HG03060 (cell line): ENCODE measurements at regions not wholly inside any gene's neighbourhood (a gene's known extent, or its start where the extent isn't known, plus 50 kb on each side); places are given as distances from the start of the nearest gene placed in this dataset.

ENCODE experiments used
- ATAC-seq: cut with Tn5 transposase; IDR thresholded peaks from one replicate; pipeline ENCODE4 v1.9.1; 2021; ENCODE audit warnings: low read depth, moderate number of reproducible peaks; ENCODE audit not compliant: unreplicated experiment

DNA sequence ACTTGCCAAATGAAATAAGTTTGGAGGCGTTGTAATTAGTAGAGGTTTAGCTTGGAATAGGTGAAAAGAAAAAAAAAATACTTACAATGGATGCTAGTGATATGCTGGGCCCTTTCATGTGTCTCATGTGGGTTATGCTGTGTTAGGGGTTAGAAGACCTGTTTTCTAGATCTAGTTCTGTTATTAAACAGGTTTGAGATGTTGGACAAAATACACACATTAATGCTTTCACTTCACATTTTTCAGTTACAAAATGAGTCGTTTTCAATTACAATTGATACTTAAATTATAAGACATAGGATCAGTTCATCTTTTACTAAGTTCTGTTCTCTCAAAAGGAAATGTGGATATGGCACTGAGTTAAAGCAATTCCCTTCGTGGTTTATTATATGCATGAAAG lies 509.8 kb downstream of the EPM2A start:
- ATAC-seq, result no peak

DNA sequence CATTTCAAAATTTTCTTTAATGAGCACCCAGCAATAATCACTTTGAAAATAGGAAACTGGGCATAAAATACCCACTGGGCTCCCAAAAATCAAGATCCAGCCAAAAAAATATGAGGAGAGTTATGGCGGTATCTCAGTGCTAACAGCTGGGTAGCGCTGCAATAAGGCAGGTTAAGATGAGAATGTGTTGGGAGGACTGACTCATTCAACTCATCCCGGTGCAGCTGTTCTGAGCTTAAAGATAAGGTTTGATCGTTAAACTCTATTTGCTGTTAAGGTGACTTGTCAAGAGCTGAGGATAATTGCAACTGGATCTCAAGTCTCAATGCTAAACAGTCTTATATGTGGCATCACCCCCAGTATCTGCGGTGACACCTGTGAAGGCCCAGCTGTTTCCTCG lies 507.7 kb downstream of the EPM2A start:
- no peak for ATAC-seq

DNA sequence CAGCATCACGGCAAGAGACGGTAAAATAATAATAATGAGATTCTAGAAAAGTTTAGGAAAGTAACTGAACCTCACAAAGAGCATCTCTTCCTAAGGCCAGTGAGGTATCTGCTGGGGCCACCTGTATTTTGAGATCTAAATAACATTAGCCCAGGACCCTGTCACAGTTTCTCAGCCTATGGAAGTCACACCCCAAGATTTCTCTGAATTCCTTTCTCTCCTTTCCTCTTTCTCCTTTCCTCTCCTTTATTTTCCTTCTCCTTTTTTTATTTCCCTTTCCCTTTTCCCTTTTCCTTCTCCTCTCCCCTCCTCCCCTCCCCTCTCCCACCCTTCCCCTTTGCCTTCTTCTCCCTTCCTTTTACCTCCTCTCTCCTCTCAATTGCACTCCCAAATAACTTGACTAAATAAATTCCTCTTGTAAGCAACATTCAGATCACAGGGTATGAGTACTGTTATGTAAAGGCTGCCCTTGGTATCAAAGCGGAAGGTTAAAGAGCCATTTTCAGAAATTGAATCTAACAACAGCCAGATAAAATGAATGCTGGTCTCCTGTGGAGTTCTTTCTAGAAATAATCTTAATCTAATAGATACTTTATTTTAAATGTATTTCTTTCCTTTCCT lies 506.2 kb downstream of the EPM2A start:
- ATAC-seq, result no peak

DNA sequence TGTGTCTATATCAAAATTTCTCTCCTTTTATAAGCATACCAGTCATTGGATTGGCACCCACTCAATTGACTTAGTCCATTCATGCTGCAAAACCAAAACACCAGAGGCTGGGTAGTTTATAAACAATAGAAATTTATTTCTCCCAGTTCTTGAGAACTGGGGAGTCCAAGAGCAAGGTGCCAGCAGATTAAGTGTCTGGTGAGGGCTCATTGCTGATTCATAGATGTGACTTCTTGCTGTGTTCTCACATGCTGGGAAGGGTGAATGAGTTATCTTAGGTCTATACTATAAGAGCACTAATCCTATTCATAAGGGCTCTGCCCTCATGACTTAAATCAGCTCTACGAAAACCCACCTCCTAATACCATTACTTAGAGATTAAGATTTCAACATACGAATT lies 501.4 kb downstream of the EPM2A start:
- ATAC-seq, result no peak

GRCh38 chr6:145235207-145235606 lies 500.1 kb downstream of the EPM2A start:
- ATAC-seq, result no peak

GRCh38 chr6:145238787-145239186 lies 496.5 kb downstream of the EPM2A start:
- ATAC-seq, result no peak

GRCh38 chr6:145241039-145241438 lies 494.3 kb downstream of the EPM2A start:
- ATAC-seq, result no peak

DNA sequence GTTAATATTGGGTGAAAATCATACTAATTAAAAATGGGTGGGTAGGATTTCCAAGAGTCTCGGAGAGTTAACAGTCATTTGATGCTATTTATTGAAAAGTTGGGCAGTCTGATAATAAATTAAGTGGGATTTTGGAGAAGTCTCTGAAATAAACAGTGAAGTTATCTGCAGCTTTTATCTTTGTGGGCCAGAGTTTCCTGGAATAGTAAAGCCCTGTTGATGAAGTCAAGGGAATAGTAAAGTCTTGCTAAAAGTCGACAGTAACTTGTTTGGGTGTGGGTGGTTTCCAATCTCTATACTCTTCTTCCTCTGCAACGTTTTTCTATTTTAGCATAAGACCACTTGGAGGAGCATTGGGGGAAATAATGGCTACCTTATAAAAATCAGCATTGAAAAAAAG lies 493.6 kb downstream of the EPM2A start:
- no peak for ATAC-seq

- ATAC-seq, result no peak
These were observed 490.8 kb downstream of the EPM2A start for GRCh38 chr6:145244349-145245100.

DNA sequence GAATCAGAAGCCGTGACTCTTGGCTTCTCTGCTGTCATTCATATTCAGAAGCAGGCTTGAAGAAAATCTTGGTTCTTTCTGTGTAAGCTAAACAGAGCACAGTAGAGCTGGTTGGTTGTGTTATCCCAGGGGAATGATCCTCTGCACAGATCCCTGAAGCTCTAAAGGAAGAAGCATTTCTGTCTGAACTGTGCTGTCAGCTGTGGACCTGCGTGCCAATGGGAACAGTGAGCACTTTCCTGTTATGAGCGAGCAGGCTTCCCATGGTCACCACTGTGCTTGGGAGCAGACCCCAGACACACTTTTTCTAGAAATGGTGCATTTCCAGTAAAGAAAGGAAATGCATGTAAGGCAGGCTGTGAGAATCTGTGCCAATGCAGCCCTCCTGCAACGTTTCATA lies 490.2 kb downstream of the EPM2A start:
- no peak for ATAC-seq

DNA sequence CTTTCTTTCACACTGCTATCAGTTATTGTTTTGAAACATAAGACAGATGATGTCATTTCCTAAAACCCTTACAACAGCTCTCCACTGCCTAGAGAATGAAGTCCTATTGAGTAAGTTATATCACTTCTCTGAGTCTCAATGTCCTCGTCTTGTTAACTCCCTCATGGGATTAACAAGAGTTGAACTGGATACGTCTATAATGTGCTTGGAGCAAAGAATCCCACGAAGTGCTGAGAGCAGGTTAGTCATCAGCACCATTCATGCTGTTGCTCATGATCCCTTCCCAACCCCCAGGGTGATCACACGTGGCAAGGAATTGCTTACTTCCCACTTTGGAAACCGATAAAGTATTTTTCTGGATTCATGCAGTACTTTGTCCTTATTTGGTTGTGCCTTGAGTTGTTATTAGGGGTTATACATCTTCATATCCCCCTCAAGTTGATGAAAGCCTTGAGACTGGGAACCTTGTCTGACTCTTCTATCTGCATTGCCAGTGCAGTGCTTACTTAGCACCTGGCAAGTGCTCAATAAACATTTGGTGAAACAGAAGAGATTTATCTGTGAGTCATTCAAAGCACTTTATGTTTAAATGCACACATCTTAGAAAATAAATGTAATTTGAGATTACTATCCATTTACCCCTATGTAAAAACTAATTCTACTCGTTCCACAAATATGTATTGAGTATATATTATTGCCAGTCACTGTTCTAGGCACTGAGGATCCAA lies 487.5 kb downstream of the EPM2A start:
- no peak for ATAC-seq

GRCh38 chr6:145250436-145250835 lies 484.9 kb downstream of the EPM2A start:
- ATAC-seq, result no peak

DNA sequence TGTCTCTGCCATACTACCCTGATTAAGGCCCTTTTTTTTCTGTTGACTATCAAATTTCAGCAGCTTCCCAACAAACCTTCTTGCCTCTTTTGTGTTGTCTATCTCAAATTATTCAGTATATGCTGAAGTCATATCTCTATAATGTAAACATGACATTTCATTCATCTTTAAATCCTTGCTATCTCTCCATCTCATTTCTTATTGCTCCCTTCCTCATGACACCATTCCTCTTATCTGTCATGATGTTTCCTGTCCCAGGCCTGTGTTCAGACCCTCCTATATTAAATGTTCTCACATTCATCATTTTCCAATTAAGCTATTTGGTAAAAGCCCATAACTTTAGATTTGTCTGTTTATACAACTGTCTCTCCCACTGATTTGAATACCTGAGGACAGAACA lies 482.6 kb downstream of the EPM2A start:
- no peak for ATAC-seq

GRCh38 chr6:145254649-145255401 lies 480.5 kb downstream of the EPM2A start:
- no peak for ATAC-seq

- ATAC-seq, result no peak
These were observed 477.6 kb downstream of the EPM2A start for GRCh38 chr6:145257704-145258103.

DNA sequence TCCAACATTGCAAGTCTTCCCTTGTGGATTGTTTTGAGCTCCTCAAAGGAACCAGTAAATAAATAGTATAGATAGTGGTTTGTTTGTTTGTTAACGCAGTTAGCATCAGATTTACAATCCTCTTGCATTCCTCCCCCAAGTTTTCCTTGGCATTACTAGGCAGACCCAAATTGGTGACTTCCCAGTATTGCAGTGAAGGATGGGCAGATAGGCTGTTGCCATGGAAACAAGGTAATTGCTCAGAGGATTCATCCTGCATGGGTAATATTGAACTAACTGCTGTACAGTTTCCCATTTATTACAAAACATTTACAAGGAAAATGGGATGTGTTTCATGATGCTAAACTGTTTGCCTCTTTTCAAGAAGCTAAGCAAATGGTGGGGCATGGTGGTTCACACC lies 477.2 kb downstream of the EPM2A start:
- no peak for ATAC-seq

DNA sequence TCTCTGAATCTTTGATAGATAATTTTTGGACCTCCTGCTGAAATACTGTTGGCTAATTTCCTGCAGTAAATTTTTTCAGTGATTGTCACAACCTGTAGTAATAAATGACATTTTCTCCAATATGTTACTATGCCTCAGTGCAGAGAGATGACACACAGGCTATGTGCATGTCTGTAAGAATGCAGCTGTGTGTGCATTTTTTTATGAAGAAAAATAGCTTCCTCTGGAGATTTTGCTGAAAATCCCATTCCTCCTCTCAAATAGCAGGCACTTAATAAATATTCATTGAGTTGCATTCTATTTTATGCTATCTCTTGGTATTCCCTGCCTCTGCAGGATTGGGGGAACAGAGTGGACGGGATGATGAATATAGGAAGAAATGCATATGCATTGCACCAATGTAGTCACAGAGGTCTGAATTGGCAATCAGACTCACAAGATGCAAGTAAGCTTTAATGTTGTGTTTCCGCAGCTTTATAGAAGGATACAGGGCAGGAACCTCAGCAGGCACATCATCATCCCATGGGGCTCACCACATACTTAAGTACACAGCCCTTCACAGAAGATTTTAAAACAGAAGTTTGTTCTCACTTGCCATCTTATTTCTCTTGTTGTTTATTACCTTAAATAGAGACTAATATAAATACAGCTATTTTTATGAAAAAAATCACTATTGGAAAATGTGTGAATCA lies 474.7 kb downstream of the EPM2A start:
- ATAC-seq, result no peak

DNA sequence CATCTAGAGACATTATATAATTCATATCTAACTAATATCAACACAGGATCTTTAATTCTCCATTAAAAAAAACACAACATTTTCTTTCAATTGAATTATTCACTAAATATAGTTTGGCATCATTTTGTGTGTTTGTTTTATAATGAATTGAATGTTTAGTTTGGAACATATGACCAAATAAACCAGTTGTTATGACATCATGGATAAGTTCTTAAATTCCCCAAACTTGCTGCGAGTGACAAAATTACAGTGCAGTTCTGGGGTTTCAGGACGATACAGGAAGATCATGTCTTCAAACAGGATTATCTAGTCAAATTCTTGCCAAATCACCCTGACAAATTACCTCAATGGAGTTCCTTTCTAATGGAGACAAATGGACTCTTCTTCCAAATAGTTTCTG lies 473.6 kb downstream of the EPM2A start:
- no peak for ATAC-seq

DNA sequence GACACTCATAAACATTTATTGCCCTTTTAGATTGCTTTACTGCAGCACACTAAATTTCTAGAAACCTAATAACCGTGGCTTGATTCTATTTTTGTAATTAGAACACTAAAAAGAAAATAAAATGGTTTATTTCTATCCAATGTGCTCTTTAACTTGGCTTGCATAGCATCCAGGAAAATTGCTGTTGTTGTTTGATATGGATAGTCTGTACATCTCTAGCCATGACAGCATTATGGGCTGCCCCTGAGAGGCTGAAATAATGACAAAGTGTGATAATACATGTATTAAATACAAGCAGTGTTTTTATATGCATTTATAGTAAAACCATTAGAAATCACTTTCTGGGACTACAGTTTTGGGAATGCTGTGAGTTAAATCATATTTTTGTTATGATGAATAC lies 472.5 kb downstream of the EPM2A start:
- no peak for ATAC-seq

GRCh38 chr6:145263778-145264211 lies 471.5 kb downstream of the EPM2A start:
- ATAC-seq, result no peak
